ENCODE measurements at regions not wholly inside any gene's neighbourhood (a gene's known extent, or its start where the extent isn't known, plus 50 kb on each side); places are given as distances from the start of the nearest gene placed in this dataset.
"Not testable (repeated sequence)": the region's sequence is repeated elsewhere in the genome, so short reads cannot be mapped to it uniquely, and the experiment has no call there.

GRCh38 chr12:72869024-72869423, 596.9 kb downstream of the TRHDE start:
- DNase-seq: no peak

- DNase-seq: peak; percentile 61
These were observed 600.2 kb downstream of the TRHDE start for GRCh38 chr12:72872238-72872887.

GRCh38 chr12:72872996-72873395, 600.8 kb downstream of the TRHDE start:
- DNase-seq: no peak

- DNase-seq: no peak
These were observed 603.9 kb downstream of the TRHDE start for GRCh38 chr12:72876092-72876491.

- no peak for DNase-seq
These were observed 616.5 kb downstream of the TRHDE start for GRCh38 chr12:72888693-72889092.

GRCh38 chr12:72889791-72890190, 617.6 kb downstream of the TRHDE start:
- DNase-seq: no peak

GRCh38 chr12:72901685-72902084, 629.5 kb downstream of the TRHDE start:
- no peak for DNase-seq

GRCh38 chr12:72925716-72926115, 653.5 kb downstream of the TRHDE start:
- no peak for DNase-seq

- not testable (repeated sequence) for DNase-seq
These were observed 659.7 kb downstream of the TRHDE start for GRCh38 chr12:72931838-72932237.

- no peak for DNase-seq
These were observed 665.3 kb downstream of the TRHDE start for GRCh38 chr12:72937486-72937885.

- DNase-seq: no peak
These were observed 685.3 kb downstream of the TRHDE start for GRCh38 chr12:72957454-72957853.

- DNase-seq: no peak
These were observed 694.5 kb downstream of the TRHDE start for GRCh38 chr12:72966684-72967083.

GRCh38 chr12:72974954-72975555, 702.9 kb downstream of the TRHDE start:
- DNase-seq: no peak

GRCh38 chr12:72978999-72979398, 706.8 kb downstream of the TRHDE start:
- DNase-seq: no peak

- no peak for DNase-seq
These were observed 710.2 kb downstream of the TRHDE start for GRCh38 chr12:72982356-72982755.

GRCh38 chr12:72986963-72987362, 714.8 kb downstream of the TRHDE start:
- no peak for DNase-seq

- no peak for DNase-seq
These were observed 717.3 kb downstream of the TRHDE start for GRCh38 chr12:72989458-72989947.

- not testable (repeated sequence) for DNase-seq
These were observed 722.9 kb downstream of the TRHDE start for GRCh38 chr12:72995029-72995428.

- no peak for DNase-seq
These were observed 723.4 kb downstream of the TRHDE start for GRCh38 chr12:72995616-72996015.

- not testable (repeated sequence) for DNase-seq
These were observed 729.6 kb downstream of the TRHDE start for GRCh38 chr12:73001806-73002205.

- DNase-seq: not testable (repeated sequence)
These were observed 730.3 kb downstream of the TRHDE start for GRCh38 chr12:73002504-73002903.

- DNase-seq: not testable (repeated sequence)
These were observed 737.1 kb downstream of the TRHDE start for GRCh38 chr12:73009138-73009834.

- no peak for DNase-seq
These were observed 745.8 kb downstream of the TRHDE start for GRCh38 chr12:73017981-73018380.

GRCh38 chr12:73053893-73054292, 781.7 kb downstream of the TRHDE start:
- DNase-seq: no peak
